Neural cell (in vitro differentiated cells): ENCODE measurements at regions not wholly inside any gene's neighbourhood (a gene's known extent, or its start where the extent isn't known, plus 50 kb on each side); places are given as distances from the start of the nearest gene placed in this dataset.

Experiments used
- CTCF ChIP-seq: fragments of 450-650 bp; IDR thresholded peaks from 2 replicates; pipeline ENCODE4 v1.5.1; 2014; ENCODE audit warnings: antibody characterized with exemption, mild to moderate bottlenecking, moderate library complexity; ENCODE audit not compliant: poor library complexity, severe bottlenecking
- EP300 ChIP-seq: fragments of 450-650 bp; conservative IDR thresholded peaks from 2 replicates; pipeline ENCODE4 v1.6.1; 2014; ENCODE audit warnings: antibody characterized with exemption, mild to moderate bottlenecking, moderate library complexity; ENCODE audit not compliant: poor library complexity, severe bottlenecking
- EZH2 ChIP-seq: fragments of 200-600, 300-800 bp; shearing (Covaris generic), sonication (generic); IDR thresholded peaks from 2 replicates; pipeline ENCODE4 v1.6.1; 2014; ENCODE audit warnings: antibody characterized with exemption, low read length, borderline replicate concordance, mild to moderate bottlenecking; ENCODE audit not compliant: insufficient read depth, poor library complexity, severe bottlenecking
- MXI1 ChIP-seq: fragments of 450-650 bp; conservative IDR thresholded peaks from 2 replicates; pipeline ENCODE4 v1.6.1; 2014; ENCODE audit warnings: antibody characterized with exemption, mild to moderate bottlenecking; ENCODE audit not compliant: poor library complexity, severe bottlenecking
- POLR2AphosphoS5 ChIP-seq: IDR thresholded peaks from 2 replicates; pipeline ENCODE4 v1.6.1; 2012
- RAD21 ChIP-seq: fragments of 450-650 bp; conservative IDR thresholded peaks from 2 replicates; pipeline ENCODE4 v1.6.1; 2014; ENCODE audit warnings: antibody characterized with exemption, mild to moderate bottlenecking, moderate library complexity
- REST ChIP-seq: IDR thresholded peaks from 2 replicates; pipeline ENCODE4 v1.6.1; 2012; ENCODE audit warnings: borderline replicate concordance
- SMC3 ChIP-seq: fragments of 450-650 bp; conservative IDR thresholded peaks from 2 replicates; pipeline ENCODE4 v1.6.1; 2014; ENCODE audit warnings: antibody characterized with exemption, mild to moderate bottlenecking, moderate library complexity; ENCODE audit not compliant: poor library complexity
- TAF1 ChIP-seq: IDR thresholded peaks from 2 replicates; pipeline ENCODE4 v1.6.1; 2012; ENCODE audit warnings: low read depth

- TF ChIP-seq CTCF (no peak), EZH2 (no peak), RAD21 (no peak), TAF1 (no peak), POLR2AphosphoS5 (no peak), EP300 (no peak), REST (no peak), MXI1 (no peak), SMC3 (no peak)
Observed at GRCh38 chr2:226641008-226641407, 158.6 kb downstream of the IRS1 start.
